OCI-LY3 (cell line): ENCODE measurements at regions not wholly inside any gene's neighbourhood (a gene's known extent, or its start where the extent isn't known, plus 50 kb on each side); places are given as distances from the start of the nearest gene placed in this dataset.

ENCODE experiments used
- CTCF ChIP-seq: fragments of 200-600, 300-600 bp; sonication (generic); IDR thresholded peaks from 2 replicates; pipeline ENCODE4 v1.5.1; 2014; ENCODE audit warnings: antibody characterized with exemption, low read length, low read depth
- EZH2phosphoT487 ChIP-seq: fragments of 200-600 bp; shearing (Covaris generic); IDR thresholded peaks from 2 replicates; pipeline ENCODE4 v1.6.1; 2018; ENCODE audit warnings: antibody characterized with exemption, mixed run types, low read depth

DNA sequence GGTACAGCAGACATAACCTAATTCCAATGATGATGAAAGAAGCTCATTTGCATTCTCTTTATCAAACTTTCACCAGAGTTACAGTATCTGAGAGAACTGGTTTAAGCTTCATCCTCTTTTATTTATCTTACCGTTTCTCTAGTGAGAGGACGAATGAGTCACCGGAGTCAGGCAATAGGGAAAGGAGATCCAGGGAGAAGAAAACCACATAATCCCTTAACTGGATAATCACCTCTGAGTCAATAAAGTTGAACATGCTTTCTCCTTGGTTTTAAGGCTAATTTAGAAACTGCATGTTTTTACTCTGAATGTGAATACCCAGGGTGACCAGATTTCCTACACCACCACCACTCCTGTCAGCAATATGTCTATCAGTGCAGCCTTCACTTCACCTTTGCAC lies 313.7 kb upstream of the TBX18 start:
- TF ChIP-seq CTCF (no peak), EZH2phosphoT487 (no peak)
